Fibroblast of peridontal ligament (primary cell): ENCODE measurements at regions not wholly inside any gene's neighbourhood (a gene's known extent, or its start where the extent isn't known, plus 50 kb on each side); places are given as distances from the start of the nearest gene placed in this dataset.

ENCODE experiments used
- DNase-seq: peaks from one replicate; pipeline ENCODE4 v3.0.0-alpha.2; 2010; ENCODE audit errors: extremely low read depth

- DNase-seq = no peak
Observed at GRCh38 chr11:112806876-112807275, 154.3 kb upstream of the NCAM1 start.

GRCh38 chr11:112809429-112809828 is 151.8 kb upstream of the NCAM1 start:
- DNase-seq = no peak

- no peak for DNase-seq
Observed at GRCh38 chr11:112810951-112811350, 150.3 kb upstream of the NCAM1 start.

GRCh38 chr11:112811783-112812182 is 149.4 kb upstream of the NCAM1 start:
- no peak for DNase-seq

GRCh38 chr11:112812729-112813128 is 148.5 kb upstream of the NCAM1 start:
- no peak for DNase-seq

- no peak for DNase-seq
Observed at GRCh38 chr11:112814168-112814567, 147.1 kb upstream of the NCAM1 start.

- DNase-seq = no peak
Observed at GRCh38 chr11:112817376-112817775, 143.8 kb upstream of the NCAM1 start.

- no peak for DNase-seq
Observed at GRCh38 chr11:112822478-112823274, 138.5 kb upstream of the NCAM1 start.

GRCh38 chr11:112826026-112826425 is 135.2 kb upstream of the NCAM1 start:
- no peak for DNase-seq

- DNase-seq = no peak
Observed at GRCh38 chr11:112826788-112827187, 134.4 kb upstream of the NCAM1 start.

- DNase-seq = no peak
Observed at GRCh38 chr11:112828421-112828820, 132.8 kb upstream of the NCAM1 start.

GRCh38 chr11:112829971-112830654 is 131.1 kb upstream of the NCAM1 start:
- DNase-seq = no peak

- no peak for DNase-seq
Observed at GRCh38 chr11:112831041-112831440, 130.2 kb upstream of the NCAM1 start.

GRCh38 chr11:112831969-112832766 is 129.1 kb upstream of the NCAM1 start:
- DNase-seq = no peak

GRCh38 chr11:112834277-112834755 is 126.9 kb upstream of the NCAM1 start:
- no peak for DNase-seq

GRCh38 chr11:112835591-112836255 is 125.5 kb upstream of the NCAM1 start:
- DNase-seq = no peak

GRCh38 chr11:112836256-112836602 is 125.0 kb upstream of the NCAM1 start:
- no peak for DNase-seq

GRCh38 chr11:112837162-112837826 is 123.9 kb upstream of the NCAM1 start:
- DNase-seq = no peak

GRCh38 chr11:112839051-112839450 is 122.2 kb upstream of the NCAM1 start:
- DNase-seq = no peak

GRCh38 chr11:112841729-112842128 is 119.5 kb upstream of the NCAM1 start:
- no peak for DNase-seq

GRCh38 chr11:112842151-112842550 is 119.1 kb upstream of the NCAM1 start:
- DNase-seq = no peak
